Epithelial cell of proximal tubule (primary cell): ENCODE measurements at regions not wholly inside any gene's neighbourhood (a gene's known extent, or its start where the extent isn't known, plus 50 kb on each side); places are given as distances from the start of the nearest gene placed in this dataset.

Experiments
- DNase-seq: peaks from one replicate; pipeline ENCODE4 v3.0.0-alpha.2; 2011; ENCODE audit warnings: low read depth
- H3K4me3 ChIP-seq: 2 replicates; pipeline ENCODE4 v1.5.1; 2011; ENCODE audit warnings: low read depth, mild to moderate bottlenecking, low read length
- TF ChIP-seq, protein P1 (sequence below): conservative IDR thresholded peaks from 2 replicates; pipeline ENCODE4 v1.5.1; 2012; ENCODE audit warnings: low read depth, mild to moderate bottlenecking, low read length

DNA sequence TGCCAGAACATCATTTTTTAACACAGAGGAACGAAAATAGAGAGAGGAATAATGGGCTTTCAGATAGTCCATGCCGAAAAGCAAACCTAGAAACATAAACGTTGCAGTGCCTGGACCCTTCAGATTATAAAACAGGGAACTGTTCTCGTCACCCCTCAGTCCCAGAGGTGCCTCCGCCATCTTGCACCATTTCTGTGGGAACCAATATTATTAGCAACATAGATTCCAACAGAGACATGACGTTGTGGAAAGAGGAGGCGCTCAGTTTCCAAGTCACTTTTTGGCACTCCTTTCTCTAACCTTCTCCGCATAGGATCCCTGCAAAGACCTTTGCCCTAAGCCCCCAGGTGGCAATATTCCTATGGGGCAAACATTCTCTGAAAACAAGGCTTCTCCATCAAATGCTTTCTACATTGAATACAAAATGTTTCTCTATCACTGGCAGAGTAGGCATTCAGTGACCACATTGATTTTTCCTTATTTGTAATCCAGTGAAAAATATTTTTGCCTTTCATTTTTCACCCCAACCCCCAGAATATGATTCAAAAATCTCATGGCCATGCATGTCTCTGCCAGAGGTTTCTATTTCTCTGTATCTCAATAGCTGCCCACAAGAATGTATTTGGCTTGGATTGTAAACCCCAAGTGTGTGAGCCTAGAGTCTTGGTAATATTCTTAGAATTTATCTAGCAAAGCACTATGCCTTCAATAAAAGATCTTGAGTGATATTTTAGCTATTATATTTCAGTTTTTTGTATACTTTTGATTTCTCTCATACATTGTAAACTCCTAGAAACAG lies 500.8 kb upstream of the WWC1 start:
- no peak for DNase-seq
- H3K4me3 ChIP-seq = no peak overlapping the region
- TF ChIP-seq, protein P1, sequence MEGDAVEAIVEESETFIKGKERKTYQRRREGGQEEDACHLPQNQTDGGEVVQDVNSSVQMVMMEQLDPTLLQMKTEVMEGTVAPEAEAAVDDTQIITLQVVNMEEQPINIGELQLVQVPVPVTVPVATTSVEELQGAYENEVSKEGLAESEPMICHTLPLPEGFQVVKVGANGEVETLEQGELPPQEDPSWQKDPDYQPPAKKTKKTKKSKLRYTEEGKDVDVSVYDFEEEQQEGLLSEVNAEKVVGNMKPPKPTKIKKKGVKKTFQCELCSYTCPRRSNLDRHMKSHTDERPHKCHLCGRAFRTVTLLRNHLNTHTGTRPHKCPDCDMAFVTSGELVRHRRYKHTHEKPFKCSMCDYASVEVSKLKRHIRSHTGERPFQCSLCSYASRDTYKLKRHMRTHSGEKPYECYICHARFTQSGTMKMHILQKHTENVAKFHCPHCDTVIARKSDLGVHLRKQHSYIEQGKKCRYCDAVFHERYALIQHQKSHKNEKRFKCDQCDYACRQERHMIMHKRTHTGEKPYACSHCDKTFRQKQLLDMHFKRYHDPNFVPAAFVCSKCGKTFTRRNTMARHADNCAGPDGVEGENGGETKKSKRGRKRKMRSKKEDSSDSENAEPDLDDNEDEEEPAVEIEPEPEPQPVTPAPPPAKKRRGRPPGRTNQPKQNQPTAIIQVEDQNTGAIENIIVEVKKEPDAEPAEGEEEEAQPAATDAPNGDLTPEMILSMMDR = no peak

GRCh38 chr5:167792514-167792913 lies 498.9 kb upstream of the WWC1 start:
- no peak for DNase-seq
- H3K4me3 ChIP-seq = no peak overlapping the region
- TF ChIP-seq, protein P1 = no peak

DNA sequence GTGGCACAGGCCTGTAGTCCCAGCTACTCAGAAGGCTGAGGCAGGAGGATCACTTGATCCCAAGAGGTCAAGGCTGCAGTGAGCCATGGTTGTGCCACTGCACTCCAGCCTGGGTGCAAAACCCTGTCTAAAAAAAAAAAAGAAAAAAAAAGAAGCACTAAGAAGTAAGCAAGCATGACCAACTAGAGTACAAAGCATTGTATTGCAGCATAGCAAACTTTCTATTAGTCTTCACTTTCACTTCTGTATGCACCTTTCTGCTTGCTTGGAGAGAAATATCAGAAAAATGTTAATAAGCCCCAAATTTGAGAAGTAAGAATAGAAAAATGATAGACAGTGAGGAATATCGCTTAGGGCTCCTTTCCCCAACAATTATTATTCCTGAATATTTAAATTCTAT lies 497.7 kb upstream of the WWC1 start:
- no peak for DNase-seq
- TF ChIP-seq, protein P1 = no peak
- no peak overlapping the region for H3K4me3 ChIP-seq

- TF ChIP-seq, protein P1 = no peak
- no peak for DNase-seq
These were observed 497.3 kb upstream of the WWC1 start for GRCh38 chr5:167794121-167794520.

GRCh38 chr5:167796672-167797071 lies 494.8 kb upstream of the WWC1 start:
- DNase-seq = no peak
- TF ChIP-seq, protein P1 = no peak
- no peak overlapping the region for H3K4me3 ChIP-seq

More at GRCh38 chr5:167794121-167794520, 497.3 kb upstream of the WWC1 start:
- no peak overlapping the region for H3K4me3 ChIP-seq

DNA sequence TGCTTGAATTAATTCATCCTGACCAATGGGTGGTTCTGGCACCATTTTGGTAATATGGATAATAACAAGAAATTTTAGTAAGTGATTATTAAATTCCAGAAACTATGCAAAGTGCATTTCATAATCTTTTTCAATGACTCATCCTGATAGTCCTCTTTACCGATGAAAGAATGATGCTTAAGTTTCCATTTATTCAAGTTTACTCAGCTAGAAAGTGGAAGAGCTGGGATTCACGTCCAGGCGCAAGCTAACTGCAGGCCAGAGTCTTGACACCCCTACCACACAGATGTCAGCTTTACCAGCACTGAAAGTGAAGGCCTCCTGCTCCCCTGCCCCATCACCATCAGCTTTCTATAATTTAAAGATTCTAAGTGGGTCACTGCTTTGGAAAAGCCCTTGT lies 493.5 kb upstream of the WWC1 start:
- DNase-seq = no peak
- no peak overlapping the region for H3K4me3 ChIP-seq
- TF ChIP-seq, protein P1 = no peak

- DNase-seq = no peak
- TF ChIP-seq, protein P1 = no peak
- H3K4me3 ChIP-seq = no peak overlapping the region
These were observed 493.0 kb upstream of the WWC1 start for GRCh38 chr5:167798448-167798847.
